NCI-H1417 treated with DMSO at 0.1 percent for 48 hours (cell line): ENCODE measurements at regions not wholly inside any gene's neighbourhood (a gene's known extent, or its start where the extent isn't known, plus 50 kb on each side); places are given as distances from the start of the nearest gene placed in this dataset.
"Not testable (repeated sequence)": the region's sequence is repeated elsewhere in the genome, so short reads cannot be mapped to it uniquely, and the experiment has no call there.

Experiments
- DNase-seq: peaks from one replicate; lab custom pipeline; 2025; lab: John Stamatoyannopoulos, UW

DNA sequence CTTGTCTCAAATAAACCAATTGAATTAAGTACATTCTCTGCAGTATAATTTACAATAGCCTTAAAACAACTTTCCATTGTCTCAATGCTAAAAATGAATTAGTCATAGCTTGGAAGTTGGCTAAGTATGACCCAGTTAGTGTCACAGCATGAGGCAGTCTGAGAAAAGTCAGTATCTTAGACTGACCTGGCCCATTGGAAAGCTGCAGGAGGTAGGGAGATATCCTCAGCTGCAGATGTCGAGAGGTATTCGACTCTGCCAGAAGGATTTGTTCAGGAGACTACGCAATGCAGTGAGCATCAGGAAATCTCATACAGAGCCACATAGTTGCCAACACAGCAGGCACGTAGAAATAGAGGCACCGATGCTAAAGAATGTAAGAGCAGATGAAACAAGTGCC, 350.9 kb upstream of the NRSN1 start:
- no peak for DNase-seq

- DNase-seq = no peak
These were observed 342.1 kb upstream of the NRSN1 start for GRCh38 chr6:23783901-23784300.

DNA sequence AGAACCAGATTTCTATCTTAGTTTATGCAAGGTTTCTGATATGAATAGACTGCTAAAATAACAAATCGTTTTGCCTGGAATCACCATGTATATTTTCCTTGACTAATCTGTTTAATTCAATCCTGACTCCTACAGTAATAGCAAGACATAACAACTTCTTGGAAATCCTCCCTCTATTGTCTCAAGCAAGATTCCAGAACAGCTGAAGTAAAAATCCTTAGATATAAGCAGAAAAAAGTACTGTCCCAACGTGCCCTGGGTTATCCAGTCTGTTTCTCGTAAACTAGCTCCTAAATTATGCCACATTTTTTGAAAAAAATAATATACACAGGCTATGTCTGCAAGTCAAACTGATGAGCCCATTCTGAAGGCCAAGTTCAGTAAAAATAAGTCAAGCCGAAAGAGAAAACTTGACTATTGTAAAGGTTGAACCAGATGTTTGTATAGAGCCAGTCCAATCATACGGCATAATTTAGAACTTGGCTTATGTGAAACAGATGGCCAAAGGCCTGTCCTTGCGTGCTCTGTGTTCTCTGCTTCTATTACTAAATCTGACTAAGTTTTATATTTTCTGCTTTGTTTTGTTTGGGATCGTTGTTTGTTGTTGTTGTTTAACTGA, 341.6 kb upstream of the NRSN1 start:
- DNase-seq = no peak

- DNase-seq = no peak
These were observed 335.3 kb upstream of the NRSN1 start for GRCh38 chr6:23790756-23791155.

- no peak for DNase-seq
These were observed 329.0 kb upstream of the NRSN1 start for GRCh38 chr6:23797041-23797440.

DNA sequence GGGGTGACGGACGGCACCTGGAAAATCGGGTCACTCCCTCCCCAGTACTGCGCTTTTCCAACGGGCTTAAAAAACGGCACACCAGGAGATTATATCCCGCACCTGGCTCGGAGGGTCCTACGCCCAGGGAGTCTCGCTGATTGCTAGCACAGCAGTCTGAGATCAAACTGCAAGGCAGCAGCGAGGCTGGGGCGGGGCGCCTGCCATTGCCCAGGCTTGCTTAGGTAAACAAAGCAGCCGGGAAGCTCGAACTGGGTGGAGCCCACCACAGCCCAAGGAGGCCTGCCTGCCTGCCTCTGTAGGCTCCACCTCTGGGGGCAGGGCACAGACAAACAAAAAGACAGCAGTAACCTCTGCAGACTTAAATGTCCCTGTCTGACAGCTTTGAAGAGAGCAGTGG, 321.7 kb upstream of the NRSN1 start:
- DNase-seq = not testable (repeated sequence)

GRCh38 chr6:23821141-23821540, 304.9 kb upstream of the NRSN1 start:
- not testable (repeated sequence) for DNase-seq

GRCh38 chr6:23823421-23823820, 302.6 kb upstream of the NRSN1 start:
- no peak for DNase-seq

GRCh38 chr6:23826572-23826971, 299.4 kb upstream of the NRSN1 start:
- DNase-seq = no peak

- DNase-seq = no peak
These were observed 297.2 kb upstream of the NRSN1 start for GRCh38 chr6:23828861-23829260.

DNA sequence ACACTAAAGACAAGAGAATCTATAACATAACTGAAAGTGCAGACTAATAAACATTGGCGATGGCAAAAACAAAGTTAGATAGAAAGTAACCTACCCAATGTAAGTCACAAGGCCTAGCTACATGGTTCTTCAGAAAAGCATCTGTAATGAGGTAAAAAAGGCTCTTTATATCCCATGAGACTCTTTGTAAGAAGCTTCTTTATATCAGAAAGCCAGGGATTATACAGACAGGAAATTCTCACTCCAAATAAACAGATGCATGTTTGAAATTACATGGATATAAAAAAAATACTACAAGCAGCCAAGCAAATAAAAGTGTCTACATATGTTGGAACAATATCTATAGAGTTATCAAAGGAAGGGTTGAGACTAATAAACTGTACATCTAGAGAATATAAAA, 284.9 kb upstream of the NRSN1 start:
- no peak for DNase-seq

DNA sequence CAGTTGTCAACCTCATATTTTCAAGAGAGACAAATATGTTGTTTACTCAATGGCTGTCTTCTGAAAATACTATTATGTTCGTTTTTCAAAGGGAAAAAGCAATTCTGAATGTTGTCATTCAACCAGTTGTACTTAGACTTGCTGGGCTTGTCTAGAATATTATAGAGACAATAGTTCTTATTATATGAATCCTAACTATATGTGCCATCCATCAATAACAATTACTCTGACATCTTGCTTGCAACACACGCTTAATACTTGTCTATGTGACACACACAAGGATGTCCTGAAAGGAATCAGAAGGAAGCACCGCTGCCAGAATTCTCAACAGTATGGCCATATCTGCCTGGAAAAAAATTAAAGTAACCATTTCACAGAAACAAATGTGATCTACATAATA, 283.3 kb upstream of the NRSN1 start:
- no peak for DNase-seq

- DNase-seq = no peak
These were observed 274.5 kb upstream of the NRSN1 start for GRCh38 chr6:23851522-23851921.

- DNase-seq = not testable (repeated sequence)
These were observed 272.4 kb upstream of the NRSN1 start for GRCh38 chr6:23853566-23854133.

DNA sequence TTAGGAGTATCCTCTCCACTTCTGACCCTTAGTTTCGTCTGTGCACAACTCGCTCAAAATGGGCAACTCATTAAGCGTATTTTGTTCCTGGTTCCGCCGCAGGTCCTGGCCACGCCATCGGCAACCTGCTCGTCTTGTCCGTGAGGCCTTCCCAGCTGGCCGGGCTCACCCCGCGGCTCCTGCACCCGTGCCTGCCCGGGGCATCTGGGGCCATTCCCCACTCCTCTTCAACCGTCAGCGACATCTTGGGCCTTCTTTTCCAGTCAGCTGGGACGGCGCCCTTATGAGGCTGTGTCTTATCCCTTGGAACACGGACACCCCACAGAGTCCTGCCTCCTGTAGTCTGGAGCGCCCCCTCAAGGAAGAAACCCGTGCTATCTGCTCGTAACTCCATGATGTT, 271.9 kb upstream of the NRSN1 start:
- DNase-seq = not testable (repeated sequence)

DNA sequence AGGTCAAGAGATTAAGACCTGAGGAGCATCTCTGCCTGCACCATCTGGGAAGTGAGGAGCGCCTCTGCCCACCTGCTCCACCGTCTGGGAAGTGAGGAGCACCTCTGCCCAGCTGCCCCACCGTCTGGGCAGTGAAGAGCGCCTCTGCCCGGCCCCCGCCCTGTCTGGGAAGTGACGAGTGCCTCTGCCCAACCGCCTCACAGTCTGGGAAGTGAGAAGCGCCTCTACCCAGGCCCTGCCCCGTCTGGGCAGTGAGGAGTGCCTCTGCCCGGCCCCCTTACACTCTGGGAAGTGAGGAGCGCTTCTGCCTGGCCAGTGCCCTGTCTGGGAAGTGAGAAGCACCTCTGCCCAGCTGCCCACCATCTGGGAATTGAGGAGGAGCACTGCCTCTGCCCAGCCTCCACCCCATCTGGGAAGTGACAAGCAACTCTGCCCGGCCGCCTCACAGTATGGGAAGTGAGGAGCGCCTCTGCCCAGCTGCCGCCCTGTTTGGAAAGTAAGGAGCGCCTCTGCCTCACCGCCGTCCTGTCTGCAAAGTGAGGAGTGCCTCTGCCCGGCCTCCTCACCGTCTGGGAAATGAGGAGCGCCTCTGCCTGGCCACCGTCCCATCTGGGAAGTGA, 270.4 kb upstream of the NRSN1 start:
- no peak for DNase-seq

- no peak for DNase-seq
These were observed 255.5 kb upstream of the NRSN1 start for GRCh38 chr6:23870496-23870895.

GRCh38 chr6:23873161-23873560, 252.9 kb upstream of the NRSN1 start:
- no peak for DNase-seq

GRCh38 chr6:23875006-23875405, 251.0 kb upstream of the NRSN1 start:
- no peak for DNase-seq

GRCh38 chr6:23879816-23880215, 246.2 kb upstream of the NRSN1 start:
- DNase-seq = no peak

DNA sequence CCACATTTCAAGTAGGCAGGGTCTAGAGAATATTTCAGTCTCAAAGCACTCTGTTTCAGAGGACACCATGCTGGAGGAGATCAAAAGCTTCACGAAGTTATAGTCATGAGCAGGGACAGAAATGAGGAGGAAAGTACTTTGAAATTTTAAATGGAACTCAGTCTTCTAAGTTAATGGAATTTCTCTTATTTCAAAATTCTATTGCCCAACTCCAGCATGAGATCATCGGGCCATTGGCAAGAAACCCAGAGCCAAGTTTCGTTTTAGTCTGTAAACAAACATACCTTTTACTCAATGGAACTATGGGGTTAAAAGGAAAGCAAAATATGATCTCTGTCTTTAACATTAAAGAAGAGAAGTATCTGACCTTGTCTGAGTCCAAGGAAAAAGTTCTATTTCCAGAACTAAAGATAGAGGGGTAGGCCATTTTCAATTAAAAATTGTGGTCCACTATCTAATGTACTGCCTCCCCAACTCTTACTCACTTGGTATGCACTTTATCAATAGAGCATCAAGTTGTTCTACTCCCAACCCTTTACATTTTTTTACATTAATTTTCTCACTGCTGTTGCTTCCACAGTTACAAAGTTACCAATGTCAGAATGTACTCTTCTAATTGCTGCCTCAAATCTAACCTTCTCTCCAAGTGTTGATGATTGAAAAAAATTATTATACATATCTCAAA, 235.3 kb upstream of the NRSN1 start:
- DNase-seq = no peak

DNA sequence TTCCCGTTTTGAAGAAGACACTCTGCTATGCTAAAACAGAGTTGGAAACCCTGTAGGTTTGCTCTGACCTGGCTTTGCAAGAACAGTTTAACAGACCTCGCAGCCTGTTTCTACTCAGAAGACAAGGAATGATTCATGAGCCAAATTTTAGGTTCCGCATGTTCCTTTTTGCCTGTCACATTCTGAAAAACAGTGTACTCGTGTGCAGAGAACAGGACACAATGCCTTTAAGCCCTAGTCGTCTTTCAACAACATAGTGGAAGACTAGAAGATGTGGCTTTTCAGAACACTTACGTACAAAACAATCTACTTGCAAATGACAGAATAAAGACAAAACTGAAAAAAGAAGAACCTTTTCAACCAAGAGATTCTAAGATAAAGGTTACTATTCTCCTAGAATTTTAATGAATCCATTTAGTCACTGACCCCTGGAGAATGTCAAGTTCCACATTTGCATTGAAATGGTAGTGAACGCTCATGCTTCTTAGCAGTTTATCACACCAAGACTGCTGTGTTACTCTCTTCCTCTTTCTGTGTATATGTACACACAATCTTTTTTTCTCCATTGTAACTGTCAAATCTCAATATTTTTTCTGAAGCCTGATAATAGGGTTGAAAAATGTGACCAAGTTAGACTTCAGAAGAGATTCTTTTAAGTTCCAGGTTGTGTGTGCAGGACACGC, 220.7 kb upstream of the NRSN1 start:
- DNase-seq = no peak

- DNase-seq = no peak
These were observed 215.6 kb upstream of the NRSN1 start for GRCh38 chr6:23910420-23910819.
